AG04449 (cell line): ENCODE measurements at regions not wholly inside any gene's neighbourhood (a gene's known extent, or its start where the extent isn't known, plus 50 kb on each side); places are given as distances from the start of the nearest gene placed in this dataset.

Experiments used
- CTCF ChIA-PET: fragments of 350-600 bp; formaldehyde crosslinking; extraction: SDS; loops from one replicate; lab custom pipeline; 2021; ENCODE audit warnings: antibody characterized with exemption; lab: Yijun Ruan, JAX
- POLR2A ChIA-PET: fragments of 400-600, 350-600 bp; formaldehyde crosslinking; extraction: SDS; loops from one replicate; lab custom pipeline; 2020; ENCODE audit warnings: antibody characterized with exemption, inconsistent platforms; lab: Yijun Ruan, JAX
- DNase-seq: peaks from one replicate; pipeline ENCODE4 v3.0.0-alpha.2; 2010; ENCODE audit warnings: low read depth, low spot score
- H3K4me3 ChIP-seq: 2 replicates; pipeline ENCODE4 v1.5.1; 2011; ENCODE audit warnings: low read depth, mild to moderate bottlenecking, control low read depth, low read length
- CTCF ChIP-seq: IDR thresholded peaks from one replicate; pipeline ENCODE4 v1.5.1; 2011; ENCODE audit warnings: mild to moderate bottlenecking, moderate library complexity, low read length, control low read depth, inconsistent platforms; ENCODE audit not compliant: insufficient read depth; ENCODE audit errors: missing control alignments

- CTCF ChIA-PET: interaction anchor here (0.7 to 12.1 kb wide), 14 partner anchors 17 to 378 kb away, joined by 3 to 229 read pairs (median 6); no protein-coding TSS in a partner anchor
- POLR2A ChIA-PET: no interaction called here
These were observed 69.3 kb upstream of the CASZ1 start for GRCh38 chr1:10865518-10866320.

GRCh38 chr1:10866321-10867093 lies 70.1 kb upstream of the CASZ1 start:
- no peak for TF ChIP-seq CTCF
- peak overlapping the region; percentile 55 for H3K4me3 ChIP-seq
- DNase-seq: no peak
- CTCF ChIA-PET: interaction anchor here (0.7 to 12.1 kb wide), 31 partner anchors 12 to 437 kb away, joined by 3 to 229 read pairs (median 5); partner anchors contain the start of gene CENPS
- POLR2A ChIA-PET: no interaction called here

More at GRCh38 chr1:10865518-10866320, 69.3 kb upstream of the CASZ1 start:
- no peak overlapping the region for H3K4me3 ChIP-seq
- no peak for TF ChIP-seq CTCF
- DNase-seq: no peak

GRCh38 chr1:10867138-10867721 lies 70.8 kb upstream of the CASZ1 start:
- ChIA-PET CTCF (interaction anchor here (0.6 to 12.1 kb wide), 39 partner anchors 11 to 437 kb away, joined by 3 to 229 read pairs (median 5); partner anchors contain the start of gene CENPS), POLR2A (no interaction called here)
- H3K4me3 ChIP-seq: peak overlapping the region; percentile 55
- TF ChIP-seq CTCF: peak; percentile 34
- no peak for DNase-seq

GRCh38 chr1:10867914-10868598 lies 71.6 kb upstream of the CASZ1 start:
- no peak for DNase-seq
- CTCF ChIA-PET: interaction anchor here (0.9 to 12.1 kb wide), 11 partner anchors 12 to 373 kb away, joined by 3 to 229 read pairs (median 8); no protein-coding TSS in a partner anchor
- POLR2A ChIA-PET: no interaction called here
- no peak for TF ChIP-seq CTCF
- H3K4me3 ChIP-seq: no peak overlapping the region

GRCh38 chr1:10868599-10868965 lies 72.1 kb upstream of the CASZ1 start:
- ChIA-PET POLR2A (no interaction called here), CTCF (interaction anchor here (0.9 to 12.1 kb wide), 10 partner anchors 8 to 374 kb away, joined by 3 to 229 read pairs (median 6); no protein-coding TSS in a partner anchor)
- no peak for DNase-seq
- no peak for TF ChIP-seq CTCF
- no peak overlapping the region for H3K4me3 ChIP-seq
